ENCODE measurements at regions not wholly inside any gene's neighbourhood (a gene's known extent, or its start where the extent isn't known, plus 50 kb on each side); places are given as distances from the start of the nearest gene placed in this dataset.
"Not testable (repeated sequence)": the region's sequence is repeated elsewhere in the genome, so short reads cannot be mapped to it uniquely, and the experiment has no call there.

GRCh38 chr21:15278279-15278678 lies 213.5 kb upstream of the NRIP1 start:
- no peak for DNase-seq (ENCODE audit: low read depth)

- DNase-seq (ENCODE audit: low read depth) = no peak
Measured at GRCh38 chr21:15278851-15279250, 214.1 kb upstream of the NRIP1 start.

GRCh38 chr21:15279482-15279881 lies 214.7 kb upstream of the NRIP1 start:
- no peak for DNase-seq (ENCODE audit: low read depth)

GRCh38 chr21:15281714-15282113 lies 216.9 kb upstream of the NRIP1 start:
- no peak for DNase-seq (ENCODE audit: low read depth)

- DNase-seq (ENCODE audit: low read depth) = no peak
Measured at GRCh38 chr21:15282665-15283064, 217.9 kb upstream of the NRIP1 start.

GRCh38 chr21:15283138-15283537 lies 218.3 kb upstream of the NRIP1 start:
- DNase-seq (ENCODE audit: low read depth) = no peak

GRCh38 chr21:15283789-15284188 lies 219.0 kb upstream of the NRIP1 start:
- no peak for DNase-seq (ENCODE audit: low read depth)

- no peak for DNase-seq (ENCODE audit: low read depth)
Measured at GRCh38 chr21:15285556-15285955, 220.8 kb upstream of the NRIP1 start.

GRCh38 chr21:15289246-15289645 lies 224.4 kb upstream of the NRIP1 start:
- no peak for DNase-seq (ENCODE audit: low read depth)

- DNase-seq (ENCODE audit: low read depth) = no peak
Measured at GRCh38 chr21:15289896-15290841, 225.4 kb upstream of the NRIP1 start.

- DNase-seq (ENCODE audit: low read depth) = no peak
Measured at GRCh38 chr21:15291621-15292266, 226.9 kb upstream of the NRIP1 start.

GRCh38 chr21:15293240-15293639 lies 228.4 kb upstream of the NRIP1 start:
- no peak for DNase-seq (ENCODE audit: low read depth)

GRCh38 chr21:15295875-15296274 lies 231.1 kb upstream of the NRIP1 start:
- DNase-seq (ENCODE audit: low read depth) = no peak

- DNase-seq (ENCODE audit: low read depth) = no peak
Measured at GRCh38 chr21:15297824-15298223, 233.0 kb upstream of the NRIP1 start.

- no peak for DNase-seq (ENCODE audit: low read depth)
Measured at GRCh38 chr21:15298306-15298705, 233.5 kb upstream of the NRIP1 start.

GRCh38 chr21:15298755-15299154 lies 234.0 kb upstream of the NRIP1 start:
- not testable (repeated sequence) for DNase-seq (ENCODE audit: low read depth)

GRCh38 chr21:15300131-15300530 lies 235.3 kb upstream of the NRIP1 start:
- no peak for DNase-seq (ENCODE audit: low read depth)

- no peak for DNase-seq (ENCODE audit: low read depth)
Measured at GRCh38 chr21:15301014-15301413, 236.2 kb upstream of the NRIP1 start.

GRCh38 chr21:15301736-15302135 lies 236.9 kb upstream of the NRIP1 start:
- no peak for DNase-seq (ENCODE audit: low read depth)

GRCh38 chr21:15306271-15306670 lies 241.5 kb upstream of the NRIP1 start:
- DNase-seq (ENCODE audit: low read depth) = no peak

GRCh38 chr21:15308333-15308732 lies 243.5 kb upstream of the NRIP1 start:
- no peak for DNase-seq (ENCODE audit: low read depth)

- no peak for DNase-seq (ENCODE audit: low read depth)
Measured at GRCh38 chr21:15309022-15309590, 244.3 kb upstream of the NRIP1 start.

GRCh38 chr21:15309721-15310120 lies 244.9 kb upstream of the NRIP1 start:
- no peak for DNase-seq (ENCODE audit: low read depth)
